HG03575 (cell line): ENCODE measurements at regions not wholly inside any gene's neighbourhood (a gene's known extent, or its start where the extent isn't known, plus 50 kb on each side); places are given as distances from the start of the nearest gene placed in this dataset.
"Not testable (repeated sequence)": the region's sequence is repeated elsewhere in the genome, so short reads cannot be mapped to it uniquely, and the experiment has no call there.

Source experiments
- ATAC-seq: cut with Tn5 transposase; IDR thresholded peaks from one replicate; pipeline ENCODE4 v1.9.1; 2021; ENCODE audit not compliant: unreplicated experiment, insufficient number of reproducible peaks, low FRiP score; ENCODE audit errors: extremely low read depth

DNA sequence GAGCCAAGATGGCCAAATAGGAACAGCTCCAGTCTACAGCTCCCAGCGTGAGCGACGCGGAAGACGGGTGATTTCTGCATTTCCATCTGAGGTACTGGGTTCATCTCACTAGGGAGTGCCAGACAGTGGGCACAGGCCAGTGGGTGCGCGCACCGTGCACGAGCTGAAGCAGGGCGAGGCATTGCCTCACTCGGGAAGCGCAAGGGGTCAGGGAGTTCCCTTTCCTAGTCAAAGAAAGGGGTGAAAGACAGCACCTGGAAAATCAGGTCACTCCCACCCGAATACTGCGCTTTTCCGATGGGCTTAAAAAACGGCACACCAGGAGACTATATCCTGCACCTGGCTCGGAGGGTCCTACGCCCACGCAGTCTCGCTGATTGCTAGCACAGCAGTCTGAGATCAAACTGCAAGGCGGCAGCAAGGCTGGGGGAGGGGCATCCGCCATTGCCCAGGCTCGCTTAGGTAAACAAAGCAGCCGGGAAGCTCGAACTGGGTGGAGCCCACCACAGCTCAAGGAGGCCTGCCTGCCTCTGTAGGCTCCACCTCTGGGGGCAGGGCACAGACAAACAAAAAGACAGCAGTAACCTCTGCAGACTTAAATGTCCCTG, 216.7 kb upstream of the FZD8 start:
- not testable (repeated sequence) for ATAC-seq

DNA sequence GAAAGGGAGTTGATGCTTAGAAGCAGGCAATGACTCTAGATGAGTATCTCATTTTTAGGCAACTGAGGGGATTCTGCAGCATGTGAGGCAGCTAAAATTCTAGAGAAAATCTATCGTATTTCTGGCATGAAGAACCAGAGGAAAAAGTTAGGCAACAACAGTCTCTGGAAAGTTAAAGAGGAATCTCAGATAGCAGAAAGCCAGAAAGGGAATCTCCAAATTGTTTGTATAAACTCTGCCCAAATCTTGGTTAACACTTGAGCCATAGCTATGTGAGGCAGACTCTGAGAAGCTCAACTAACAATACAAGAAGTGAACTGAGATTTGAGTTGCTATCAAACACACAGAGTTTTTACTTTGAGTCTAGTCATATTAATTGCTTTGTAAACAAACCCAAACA, 215.8 kb upstream of the FZD8 start:
- no peak for ATAC-seq

DNA sequence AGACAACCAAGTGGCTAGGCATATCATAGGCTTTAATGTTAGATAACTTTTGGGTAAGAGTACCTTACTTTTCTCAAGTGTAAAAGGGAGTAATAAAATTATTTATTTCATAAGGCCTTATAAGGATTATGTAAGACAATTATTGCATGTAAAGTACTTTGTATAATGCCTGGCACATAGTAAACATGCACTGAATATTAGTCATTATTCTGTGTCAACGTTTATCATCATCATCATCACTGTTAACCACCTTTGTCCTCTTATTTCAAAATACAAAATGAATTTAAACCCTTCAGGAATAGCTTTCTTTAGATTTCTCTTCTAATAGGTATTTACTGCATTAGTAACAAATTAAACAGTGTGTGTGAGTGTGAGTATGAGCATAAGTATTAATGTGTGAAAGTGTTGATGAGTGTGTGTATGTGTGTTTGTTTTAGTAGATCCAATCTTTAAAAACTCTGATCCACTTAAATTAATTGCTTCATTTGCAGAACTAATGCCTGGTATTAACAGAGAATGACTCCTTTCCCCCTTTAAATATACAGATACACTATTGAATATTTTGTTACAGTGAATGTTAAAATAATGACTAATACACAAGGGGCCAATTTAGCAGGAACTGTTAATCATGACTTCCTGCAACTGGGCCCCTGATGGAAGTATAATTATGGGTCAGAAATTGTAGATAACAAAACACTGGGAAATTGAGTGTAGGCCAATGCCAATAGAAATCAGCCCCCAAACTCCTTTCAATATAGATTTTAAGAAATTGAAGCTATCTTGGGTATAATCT, 213.3 kb upstream of the FZD8 start:
- no peak for ATAC-seq

DNA sequence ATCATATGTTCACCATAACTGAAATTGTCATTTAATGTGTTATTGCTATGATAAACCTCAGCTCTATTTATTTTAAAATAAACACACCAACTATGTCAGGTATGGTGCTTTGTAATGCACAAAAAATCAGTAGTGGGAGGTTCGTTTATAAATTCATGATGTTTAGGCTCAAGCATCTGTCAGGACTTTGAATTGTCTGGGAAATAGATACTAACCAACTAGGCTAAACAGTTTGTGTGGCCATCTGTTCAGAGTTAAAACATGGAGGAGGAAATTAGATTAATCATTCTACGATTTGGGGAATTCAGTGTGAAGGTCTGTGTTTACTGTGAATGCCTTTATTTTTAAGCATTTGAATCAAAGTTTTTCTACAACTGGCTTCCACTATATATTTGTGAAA, 212.6 kb upstream of the FZD8 start:
- ATAC-seq: no peak

DNA sequence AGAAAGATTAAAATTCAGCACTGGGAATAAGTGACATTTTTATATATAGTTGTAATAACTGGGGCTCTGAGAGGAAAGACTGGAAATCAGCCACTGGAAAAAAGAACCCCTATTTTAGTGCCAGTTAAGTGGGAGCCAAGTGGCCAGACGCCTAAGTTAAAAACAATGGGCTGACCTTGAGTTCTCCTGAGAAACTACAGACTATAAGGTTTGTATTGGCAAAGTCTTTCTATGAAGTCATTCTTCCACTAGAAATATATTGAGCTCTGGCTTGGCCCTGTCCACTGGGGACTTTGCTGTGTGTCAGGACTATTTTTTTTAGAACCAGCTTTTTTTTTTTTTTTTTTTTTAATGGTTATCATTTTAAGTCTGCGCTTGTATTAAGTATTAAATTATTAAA, 210.6 kb upstream of the FZD8 start:
- ATAC-seq: no peak

DNA sequence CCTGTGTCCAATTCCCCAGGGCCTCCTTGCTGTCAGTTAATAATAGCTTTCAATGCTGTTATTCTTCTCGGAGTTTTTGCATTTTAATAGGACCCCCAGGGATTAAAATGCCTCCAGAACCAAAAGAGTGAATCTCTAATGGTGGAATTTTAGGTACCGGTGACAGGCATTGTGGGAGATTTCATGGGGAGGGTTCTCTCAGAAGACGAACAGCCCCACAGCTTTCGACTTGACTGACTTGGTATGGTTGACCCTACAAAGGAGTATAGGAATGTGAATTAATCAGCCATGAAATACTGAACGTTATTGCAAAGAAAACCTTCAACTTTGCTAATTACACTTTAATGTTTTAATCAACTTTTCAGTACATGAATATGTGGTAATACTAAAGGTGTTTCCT, 206.3 kb upstream of the FZD8 start:
- no peak for ATAC-seq

DNA sequence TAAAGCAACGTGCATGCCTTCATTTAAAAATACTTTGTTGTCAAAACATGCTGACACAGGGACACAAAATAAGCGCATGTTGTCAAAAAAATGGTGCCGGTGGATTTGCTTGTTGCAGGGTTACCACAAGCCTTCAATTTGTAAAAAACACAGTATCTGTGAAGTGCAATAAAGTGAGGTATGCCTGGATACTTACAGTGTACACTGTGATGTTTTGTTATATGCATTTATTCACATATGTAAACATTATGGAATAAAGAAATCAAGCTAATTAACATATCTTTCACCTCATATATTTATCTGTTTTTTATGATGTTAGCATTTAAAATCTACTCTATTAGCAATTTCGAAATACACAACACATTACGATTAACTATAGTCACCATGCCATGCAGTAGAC, 202.6 kb upstream of the FZD8 start:
- ATAC-seq: no peak

DNA sequence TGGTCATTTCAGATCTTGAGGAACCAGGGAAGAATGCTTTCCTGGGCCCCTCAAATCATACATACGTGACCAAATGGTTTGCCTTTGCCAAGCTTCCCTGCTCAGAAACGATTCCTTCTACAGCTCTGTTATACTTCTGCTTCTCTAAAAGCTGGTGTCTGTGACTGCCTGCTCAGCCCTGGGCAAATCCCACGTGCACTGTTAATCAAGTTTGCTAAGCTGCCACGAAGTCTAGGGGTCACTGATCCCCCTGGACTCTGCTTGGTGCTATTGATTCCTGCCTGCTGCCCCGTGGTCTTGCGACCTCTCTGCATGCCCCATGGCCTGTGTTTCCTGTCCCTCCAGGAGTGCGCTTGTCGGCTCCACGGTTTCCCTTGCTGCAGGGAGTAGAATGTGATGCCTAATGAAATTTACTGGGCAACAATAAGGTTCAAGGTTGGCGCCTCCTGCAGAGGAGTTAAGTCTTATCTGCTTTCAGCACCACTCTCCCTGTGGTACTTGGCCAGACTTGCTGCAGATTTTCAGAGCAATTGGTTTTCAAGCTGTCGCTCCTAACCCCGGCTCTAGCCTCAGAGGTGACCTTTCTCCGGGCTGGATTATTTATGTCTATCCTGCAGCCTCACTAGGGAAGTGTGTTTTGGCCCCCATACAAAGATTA, 201.6 kb upstream of the FZD8 start:
- ATAC-seq: no peak

DNA sequence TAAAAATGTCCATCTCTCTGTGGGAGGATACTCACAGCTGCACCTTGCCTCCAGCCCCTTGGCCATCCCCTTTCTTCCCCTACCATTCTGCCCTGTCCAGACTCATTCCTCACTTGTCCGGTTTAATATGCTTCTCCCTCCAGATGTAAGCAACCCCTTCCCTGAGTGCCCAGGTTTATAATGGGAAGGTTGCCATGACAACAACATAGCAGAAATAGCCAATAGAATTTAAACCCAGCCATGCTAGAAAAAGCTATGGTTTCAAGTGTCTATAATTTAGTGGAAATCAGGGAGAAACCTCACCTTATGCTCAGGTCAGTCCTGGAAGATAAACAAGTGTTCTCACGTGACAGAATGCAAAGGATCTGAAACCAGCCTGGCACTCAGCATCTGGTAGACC, 196.0 kb upstream of the FZD8 start:
- ATAC-seq: no peak

DNA sequence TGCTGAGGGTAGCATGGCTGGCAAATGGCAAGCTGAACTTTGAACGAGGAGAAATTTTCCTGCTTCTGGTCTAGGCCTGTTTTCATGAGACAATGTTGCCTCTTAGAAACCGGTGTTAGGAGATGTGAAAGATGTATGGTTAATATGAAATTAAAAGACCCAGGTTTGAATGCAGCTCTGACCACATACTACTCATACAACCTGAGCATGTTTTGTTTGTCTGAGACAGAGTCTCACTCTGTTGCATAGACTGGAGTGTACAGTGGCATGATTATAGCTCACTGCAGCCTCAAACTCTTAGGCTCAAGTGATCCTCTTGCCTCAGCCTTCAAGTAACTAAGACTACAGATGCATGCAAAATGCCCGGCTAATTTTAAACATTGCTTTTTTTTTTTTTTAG, 193.4 kb upstream of the FZD8 start:
- ATAC-seq: no peak

DNA sequence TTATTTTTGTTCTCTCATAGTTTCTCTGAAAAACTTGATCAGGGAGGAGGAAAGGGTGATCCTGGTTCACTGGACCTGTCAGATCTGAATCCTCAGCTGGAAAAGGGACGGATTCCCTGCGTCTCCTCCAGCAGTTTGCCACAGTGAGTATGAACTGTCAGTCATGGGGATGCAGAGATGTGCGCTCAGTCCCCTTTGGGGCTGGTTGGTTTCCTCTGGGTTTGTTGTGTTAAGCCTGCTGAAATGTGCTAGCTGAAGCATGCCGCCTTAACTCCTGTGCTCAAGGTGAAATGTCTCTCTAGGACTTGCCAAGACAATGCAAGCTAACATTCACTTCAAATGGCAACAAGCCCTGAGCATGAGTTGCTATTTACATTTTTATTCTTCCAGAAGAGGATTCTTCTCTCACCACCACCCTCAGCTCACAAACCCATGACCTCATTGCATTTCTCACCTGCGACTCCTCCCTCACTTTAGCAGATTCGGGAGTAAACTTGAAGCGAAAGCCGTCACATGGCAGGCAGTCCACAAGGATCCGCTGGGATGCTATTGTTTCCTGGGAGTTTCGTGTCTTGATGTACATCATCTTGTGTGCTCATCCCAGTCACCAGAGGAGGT, 192.9 kb upstream of the FZD8 start:
- ATAC-seq: no peak

DNA sequence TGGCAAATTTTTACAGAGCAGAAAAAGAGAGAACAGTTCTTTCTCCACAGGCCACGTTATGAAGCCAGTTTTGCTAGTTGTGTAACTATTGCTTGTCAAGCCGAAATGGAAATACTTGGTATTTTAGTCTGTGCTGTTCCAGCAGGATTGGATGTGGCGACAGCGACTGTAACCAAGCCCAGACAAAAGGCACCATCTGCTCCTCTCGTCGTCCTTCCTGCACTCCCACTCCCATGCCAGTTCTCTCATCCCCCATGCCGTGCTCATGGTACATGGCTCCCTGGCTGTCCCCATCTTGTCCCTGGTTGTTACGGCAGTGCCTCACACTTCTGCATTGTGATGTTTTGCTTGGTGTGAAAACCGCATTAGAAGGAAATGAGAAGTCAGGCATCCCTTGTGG, 185.7 kb upstream of the FZD8 start:
- ATAC-seq: no peak

DNA sequence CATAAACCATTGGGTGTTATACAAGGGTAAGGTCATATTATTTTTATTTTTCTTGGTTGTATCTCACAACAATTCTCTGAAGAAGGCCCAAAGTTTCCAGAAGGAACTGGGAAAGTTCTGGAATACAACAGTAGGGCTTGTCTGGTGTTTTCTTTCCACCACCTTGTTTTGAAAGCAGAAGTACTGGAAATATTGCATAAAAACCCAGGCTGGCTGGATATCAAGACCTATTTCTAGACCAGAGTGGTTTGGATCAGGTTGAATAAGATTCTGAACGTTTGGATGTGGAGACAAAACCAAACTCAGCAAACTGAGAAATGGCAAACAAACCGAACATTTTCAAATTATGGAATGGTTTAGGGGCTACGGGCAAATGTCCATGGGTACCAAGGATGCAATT, 182.6 kb upstream of the FZD8 start:
- ATAC-seq: no peak

DNA sequence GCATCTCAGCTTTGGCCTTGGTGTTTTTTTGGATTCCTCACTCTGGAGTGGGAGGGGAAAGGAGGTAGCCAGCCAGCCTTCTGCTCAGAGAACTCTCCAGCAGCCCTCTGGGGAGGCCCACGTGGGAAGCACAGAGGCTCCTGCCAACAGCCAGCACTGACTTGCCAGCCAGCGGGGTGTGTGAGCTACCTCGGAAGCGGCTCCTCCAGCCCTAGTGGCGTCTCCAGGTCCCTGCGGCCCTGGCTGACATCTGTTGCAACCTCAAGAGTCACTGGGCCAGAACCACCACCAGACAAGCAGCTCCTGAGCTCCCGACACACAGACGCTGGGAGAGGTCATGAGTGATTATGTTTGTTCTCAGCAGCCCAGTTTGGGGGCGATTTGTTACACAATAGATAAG, 180.2 kb upstream of the FZD8 start:
- no peak for ATAC-seq

DNA sequence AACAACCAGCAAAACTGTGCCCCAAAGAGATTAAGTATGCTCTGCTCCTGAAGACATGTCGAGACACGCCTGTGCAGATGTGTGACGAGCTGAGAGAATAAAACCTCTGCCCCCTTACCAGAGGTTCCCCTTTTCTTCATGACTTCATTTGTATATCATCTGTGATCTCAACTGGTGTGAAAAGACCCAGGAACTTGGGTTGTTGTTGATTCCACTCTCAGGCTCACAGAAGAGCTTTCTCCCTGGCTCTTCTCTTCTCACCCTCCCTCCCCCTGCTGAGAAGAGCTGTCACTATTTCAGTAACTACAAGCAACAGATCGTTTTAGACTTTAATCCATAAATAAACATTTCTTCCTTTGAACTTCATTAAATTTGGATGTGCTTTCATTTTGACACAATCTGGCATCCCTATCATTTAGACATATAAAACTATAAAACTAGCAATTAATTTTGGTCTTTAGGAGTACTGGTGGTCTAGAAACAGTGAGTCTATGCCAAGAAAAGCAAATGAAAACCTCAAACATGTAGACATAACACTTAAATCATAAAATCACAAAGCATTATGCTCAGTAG, 179.3 kb upstream of the FZD8 start:
- ATAC-seq: no peak

DNA sequence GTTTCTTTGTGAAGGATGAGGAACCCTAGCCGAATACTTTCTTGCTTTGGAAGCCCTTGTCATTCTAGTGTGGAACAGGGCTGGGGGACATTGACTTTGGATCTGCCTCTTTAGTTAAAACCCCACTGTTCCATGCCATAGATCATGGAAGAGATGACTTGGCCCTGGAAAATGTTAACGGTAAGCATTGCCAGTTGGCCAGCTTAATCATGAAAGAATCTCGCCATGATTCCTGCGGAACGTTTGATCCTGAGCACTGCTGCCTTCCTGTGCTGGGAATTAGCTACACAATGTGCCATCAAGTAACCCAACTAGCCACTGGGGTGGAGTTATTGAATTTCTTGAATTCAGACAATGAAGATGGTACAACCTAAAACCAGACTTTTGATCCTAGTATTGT, 177.6 kb upstream of the FZD8 start:
- ATAC-seq: no peak

DNA sequence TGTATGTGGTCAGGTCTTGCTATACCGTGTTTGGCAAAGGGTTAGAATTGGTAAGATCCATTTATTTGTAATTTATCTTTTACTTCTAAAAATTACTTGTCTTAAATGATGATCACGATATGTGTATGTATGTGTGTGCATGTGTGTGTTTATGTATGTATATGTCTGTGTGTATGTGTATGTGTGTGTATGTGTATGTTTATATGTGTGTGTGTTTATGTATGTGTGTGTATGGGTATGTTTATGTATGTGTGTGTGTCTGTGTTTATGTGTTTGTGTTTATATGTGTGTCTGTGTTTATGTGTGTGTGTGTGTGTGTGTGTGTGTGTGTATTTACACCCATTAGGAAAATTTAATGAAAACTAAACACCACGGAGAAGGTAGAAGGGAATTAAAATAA, 176.9 kb upstream of the FZD8 start:
- ATAC-seq: no peak

DNA sequence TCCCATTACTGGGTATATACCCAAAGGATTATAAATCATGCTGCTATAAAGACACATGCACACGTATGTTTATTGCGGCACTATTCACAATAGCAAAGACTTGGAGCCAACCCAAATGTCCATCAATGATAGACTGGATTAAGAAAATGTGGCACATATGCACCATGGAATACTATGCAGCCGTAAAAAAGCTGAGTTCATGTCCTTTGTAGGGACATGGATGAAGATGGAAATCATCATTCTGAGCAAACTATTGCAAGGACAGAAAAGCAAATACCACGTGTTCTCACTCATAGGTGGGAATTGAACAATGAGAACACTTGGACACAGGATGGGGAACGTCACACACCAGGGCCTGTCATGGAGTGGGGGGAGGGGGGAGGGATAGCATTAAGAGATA, 175.0 kb upstream of the FZD8 start:
- not testable (repeated sequence) for ATAC-seq

DNA sequence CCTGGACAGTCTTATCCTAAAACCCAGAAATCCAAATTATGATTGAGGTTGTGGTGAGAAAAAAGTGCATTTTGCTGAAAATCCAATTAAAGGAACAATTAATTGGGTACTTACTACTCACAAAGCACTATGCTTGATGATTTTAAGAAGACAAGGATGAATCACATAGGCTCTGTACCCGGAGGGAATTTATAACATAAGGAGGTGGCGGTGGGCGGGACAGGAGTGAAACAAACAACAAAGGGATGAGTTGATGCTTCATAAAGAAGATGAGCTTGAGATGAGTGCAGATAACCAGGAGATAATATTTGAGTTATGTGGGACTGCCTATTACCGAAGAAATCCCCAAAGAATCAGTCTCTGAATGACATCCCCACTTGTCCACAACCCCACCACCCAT, 171.1 kb upstream of the FZD8 start:
- ATAC-seq: no peak

DNA sequence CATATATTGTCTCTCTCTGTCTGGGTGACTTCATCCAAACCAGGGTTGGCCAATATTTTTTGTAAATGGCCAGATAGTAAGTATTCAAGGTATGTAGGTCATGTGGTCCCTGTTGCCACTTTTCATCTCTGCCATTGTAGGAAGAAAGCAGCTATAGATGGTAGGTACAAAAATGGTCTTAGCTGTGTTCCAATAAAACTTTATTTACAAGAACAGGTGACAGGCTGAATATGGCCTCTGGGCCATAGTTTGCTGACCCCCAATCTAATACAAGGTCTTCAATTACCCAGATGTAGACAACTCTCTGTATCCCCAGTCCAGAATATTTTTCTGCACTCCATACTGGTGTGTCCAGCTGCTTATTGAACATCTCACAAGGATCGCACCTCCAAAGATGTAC, 166.2 kb upstream of the FZD8 start:
- no peak for ATAC-seq
